Left forelimb (tissue), 1 donor: ENCODE measurements at regions not wholly inside any gene's neighbourhood (a gene's known extent, or its start where the extent isn't known, plus 50 kb on each side); places are given as distances from the start of the nearest gene placed in this dataset.

Experiments used
- DNase-seq: peaks from one replicate; pipeline ENCODE4 v3.0.0-alpha.2; 2018; ENCODE audit warnings: low spot score

- no peak for DNase-seq
Observed at GRCh38 chr2:226431288-226431948, 368.2 kb downstream of the IRS1 start.

DNA sequence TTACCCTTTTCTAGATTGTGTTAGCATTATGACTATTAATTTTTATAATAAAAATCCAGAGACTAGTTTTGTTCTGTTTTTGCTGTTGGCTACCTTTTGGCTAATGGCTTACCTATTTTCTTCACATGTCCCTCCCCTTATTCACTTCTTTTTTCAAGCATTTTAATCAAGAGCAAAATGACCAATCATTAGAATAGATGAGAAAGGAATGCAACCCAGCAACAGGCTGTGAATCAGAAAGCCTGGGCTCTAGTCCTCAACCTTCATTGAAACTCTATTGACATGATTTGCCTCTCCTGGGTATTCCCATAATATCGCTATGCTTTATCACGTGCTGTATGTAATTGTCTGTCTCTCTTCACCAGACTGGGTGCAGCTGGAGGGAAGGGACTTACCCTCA lies 370.1 kb downstream of the IRS1 start:
- no peak for DNase-seq

GRCh38 chr2:226427538-226428307 lies 371.9 kb downstream of the IRS1 start:
- DNase-seq, result no peak

- no peak for DNase-seq
Observed at GRCh38 chr2:226426292-226426736, 373.3 kb downstream of the IRS1 start.

DNA sequence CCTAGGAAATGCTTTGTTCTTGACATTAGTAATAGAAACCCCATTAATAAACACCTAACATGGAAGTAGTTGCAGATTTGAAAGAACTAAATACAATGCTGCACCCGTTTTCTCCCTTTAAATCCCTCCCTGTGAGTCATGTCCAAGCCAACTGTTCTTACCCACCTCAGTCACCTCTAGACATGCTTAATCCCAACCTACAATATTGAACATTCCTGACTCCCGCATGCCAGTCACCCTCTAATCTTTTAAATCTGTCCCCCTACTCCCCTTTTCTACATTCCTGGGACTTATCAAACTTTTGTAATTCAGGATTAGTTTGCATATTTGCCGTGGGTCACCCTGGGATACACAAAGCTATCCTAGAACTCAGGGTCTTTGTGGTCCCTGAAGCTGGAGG lies 374.6 kb downstream of the IRS1 start:
- DNase-seq, result no peak

GRCh38 chr2:226423498-226423960 lies 376.1 kb downstream of the IRS1 start:
- DNase-seq, result no peak

DNA sequence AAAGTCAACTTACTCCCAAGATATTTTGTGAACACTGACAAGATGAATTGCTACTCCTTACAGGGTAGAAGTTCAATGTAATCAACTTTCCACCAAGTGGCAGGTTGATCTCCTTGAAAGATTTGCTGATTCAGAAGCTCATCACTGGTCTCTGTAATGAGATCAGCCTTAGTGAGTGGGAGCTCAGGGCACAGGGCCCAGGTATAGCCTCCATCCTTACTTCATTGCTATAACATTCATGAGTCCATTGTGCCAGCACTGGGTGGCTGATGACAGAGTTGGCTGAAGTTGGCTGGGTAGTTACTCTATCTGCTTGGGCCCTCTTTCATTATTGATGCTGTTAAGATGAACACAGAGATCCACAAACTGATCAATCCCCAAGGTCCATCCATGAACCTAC lies 379.0 kb downstream of the IRS1 start:
- no peak for DNase-seq

DNA sequence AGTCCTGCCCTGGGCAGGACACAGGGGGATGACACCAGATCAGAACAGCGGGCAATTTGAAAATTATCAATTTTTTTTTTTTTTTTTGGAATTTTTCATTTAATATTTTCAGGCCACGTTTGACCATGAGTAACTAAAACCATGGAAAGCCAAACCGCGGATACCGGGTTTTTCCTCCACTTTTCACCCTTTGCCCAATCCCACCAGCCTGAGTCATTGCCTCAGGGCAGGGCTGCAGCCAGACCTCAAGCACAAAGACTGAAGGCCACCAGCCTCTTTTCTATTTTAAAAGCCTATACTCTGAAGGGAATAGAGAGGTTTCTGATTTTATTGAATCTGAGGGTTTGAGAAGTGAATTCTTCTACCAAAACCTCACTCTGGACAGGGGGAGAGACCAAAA lies 381.1 kb downstream of the IRS1 start:
- no peak for DNase-seq

DNA sequence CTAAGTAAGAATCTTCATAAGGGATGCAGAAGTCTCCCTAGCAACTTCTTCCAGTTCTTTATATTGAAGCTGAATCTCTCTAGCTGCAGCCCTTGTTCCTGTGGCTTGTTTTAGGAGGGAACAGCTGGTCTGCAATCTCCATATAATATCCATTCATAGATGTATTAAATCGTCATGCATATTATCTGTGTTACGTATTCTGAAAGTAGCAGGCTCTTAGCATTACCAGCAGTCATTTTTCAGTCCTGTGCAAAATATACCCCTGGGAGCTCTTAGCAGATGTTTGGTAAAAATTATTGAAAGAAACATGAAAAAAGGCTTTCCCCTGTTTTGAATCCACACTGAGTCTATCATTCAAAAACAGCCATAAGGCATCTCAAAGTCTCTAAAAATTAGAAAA lies 385.3 kb downstream of the IRS1 start:
- DNase-seq, result no peak

DNA sequence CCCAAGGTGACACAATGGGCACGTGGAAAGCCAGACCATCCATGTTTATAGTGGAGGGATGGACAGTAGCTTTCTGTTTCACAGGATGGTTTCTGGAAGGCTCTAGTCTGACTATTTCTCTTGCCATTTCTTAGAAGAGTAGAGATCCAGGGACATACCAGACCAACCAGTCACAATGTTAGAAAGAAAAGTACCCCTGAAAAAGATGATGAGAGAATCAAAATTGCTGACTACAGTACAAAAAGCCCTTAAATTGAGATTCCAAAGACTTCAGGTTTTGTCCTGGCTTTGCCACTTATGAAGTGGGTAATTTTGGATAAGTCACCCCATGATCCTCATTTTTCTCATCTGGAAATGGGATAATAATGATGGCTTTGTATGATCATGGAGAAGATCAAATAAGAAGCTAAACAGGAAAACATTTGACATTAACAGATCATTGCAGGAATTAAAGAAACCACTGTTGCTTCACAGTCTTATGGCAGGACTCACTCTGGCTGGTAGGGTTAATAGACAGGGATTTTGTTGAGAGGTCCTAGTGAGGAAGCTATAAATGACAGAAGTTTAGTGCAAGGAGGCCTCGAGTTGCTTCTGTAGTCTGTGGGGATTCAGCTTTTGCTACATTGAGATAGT lies 386.0 kb downstream of the IRS1 start:
- DNase-seq, result no peak

GRCh38 chr2:226411727-226412360 lies 387.8 kb downstream of the IRS1 start:
- no peak for DNase-seq

DNA sequence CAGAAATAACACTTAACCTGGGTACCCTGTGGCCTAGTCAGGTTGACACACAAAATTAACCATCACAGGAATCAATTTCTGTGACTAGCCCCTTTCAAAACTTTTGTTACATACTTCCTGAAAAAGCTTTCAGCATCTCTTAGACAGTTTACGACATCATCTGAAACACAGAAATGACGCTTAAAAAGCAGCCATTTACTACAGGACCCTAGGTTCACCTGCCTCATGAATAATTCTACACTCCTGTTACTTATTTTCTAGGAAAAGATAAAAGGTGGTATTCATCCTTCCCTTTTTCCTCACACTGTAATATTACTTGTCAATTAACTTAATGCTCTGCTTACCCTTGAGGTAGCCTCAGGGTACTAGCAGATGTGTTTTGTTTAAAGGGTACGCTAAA lies 388.4 kb downstream of the IRS1 start:
- DNase-seq, result no peak

DNA sequence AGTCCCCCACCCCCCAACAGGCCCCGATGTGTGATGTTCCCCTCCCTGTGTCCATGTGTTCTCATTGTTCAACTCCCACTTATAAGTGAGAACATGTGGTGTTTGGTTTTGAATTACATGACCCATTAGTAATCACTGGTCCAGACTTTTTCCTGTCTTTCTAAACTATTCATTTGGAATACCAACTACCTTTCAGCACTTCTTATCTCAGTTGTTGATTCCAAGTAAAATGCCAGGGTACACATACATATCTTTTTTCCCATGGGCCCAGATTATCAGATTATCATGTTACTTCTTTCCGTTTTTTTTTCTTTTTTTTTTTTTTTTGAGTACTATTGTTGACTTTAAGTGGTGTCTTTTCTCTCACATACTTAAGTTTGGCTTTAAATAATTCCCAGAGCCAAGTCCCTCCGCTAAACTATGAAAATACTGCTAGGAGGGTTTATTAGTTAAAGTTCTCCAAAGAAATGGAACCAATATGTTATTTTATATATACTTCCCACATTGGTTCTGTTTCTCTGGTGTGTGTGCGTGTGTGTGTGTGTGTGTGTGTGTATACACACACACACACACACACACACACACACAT lies 389.3 kb downstream of the IRS1 start:
- no peak for DNase-seq

DNA sequence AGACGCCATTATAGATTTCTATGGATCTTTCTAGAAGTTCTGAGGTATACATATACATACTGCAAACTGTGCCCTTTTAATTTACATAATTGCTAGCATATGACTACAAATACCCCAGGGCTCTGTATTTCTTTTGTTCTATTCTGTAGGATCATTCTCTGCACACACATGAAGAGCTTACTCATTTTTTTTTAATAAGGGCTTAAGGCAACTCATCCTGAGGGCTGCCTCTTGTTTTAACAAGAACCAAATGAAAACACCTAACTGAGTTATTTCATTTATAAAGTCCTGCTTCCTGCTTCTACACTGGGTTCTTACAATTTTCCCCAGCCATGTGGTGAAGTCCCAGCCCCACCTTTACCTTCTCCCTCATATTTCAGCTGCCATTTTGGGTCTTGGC lies 390.5 kb downstream of the IRS1 start:
- no peak for DNase-seq

DNA sequence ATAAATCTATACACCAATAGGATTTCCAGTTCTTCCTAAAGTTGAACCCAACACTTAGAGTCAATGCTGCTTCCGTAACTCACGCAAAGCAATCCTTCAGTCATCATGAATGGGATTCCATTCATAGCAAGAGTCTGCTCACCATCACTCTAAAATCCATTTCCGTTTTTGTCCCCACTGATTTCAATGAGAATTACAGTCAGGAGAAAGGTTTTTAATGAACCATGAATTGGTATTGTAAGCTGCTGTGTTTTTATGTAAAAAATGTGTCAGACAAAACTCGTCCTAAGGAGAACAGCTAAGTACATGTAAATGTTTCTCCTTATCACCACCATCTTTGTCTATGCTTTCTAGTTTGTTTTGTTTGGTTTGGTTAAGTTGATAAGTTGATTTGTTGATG lies 391.5 kb downstream of the IRS1 start:
- no peak for DNase-seq

DNA sequence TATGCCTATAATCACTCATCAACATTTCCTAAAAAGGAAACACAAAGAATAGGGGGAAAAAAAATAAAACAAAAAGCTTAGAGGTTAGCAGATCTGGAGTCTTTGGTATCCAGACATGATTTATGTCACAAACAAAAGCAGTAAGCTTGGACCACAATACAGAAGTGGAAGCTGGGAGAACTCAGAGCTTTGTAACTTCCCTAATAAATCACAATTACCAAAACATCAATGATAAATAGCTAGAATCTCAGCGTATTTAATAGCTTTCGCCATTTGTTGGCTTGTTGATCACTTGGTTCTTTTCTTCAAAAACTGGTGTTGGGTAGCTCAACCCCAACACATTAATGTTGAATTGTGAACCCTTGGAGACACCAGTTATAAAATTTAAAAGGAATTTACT lies 392.5 kb downstream of the IRS1 start:
- DNase-seq, result no peak

DNA sequence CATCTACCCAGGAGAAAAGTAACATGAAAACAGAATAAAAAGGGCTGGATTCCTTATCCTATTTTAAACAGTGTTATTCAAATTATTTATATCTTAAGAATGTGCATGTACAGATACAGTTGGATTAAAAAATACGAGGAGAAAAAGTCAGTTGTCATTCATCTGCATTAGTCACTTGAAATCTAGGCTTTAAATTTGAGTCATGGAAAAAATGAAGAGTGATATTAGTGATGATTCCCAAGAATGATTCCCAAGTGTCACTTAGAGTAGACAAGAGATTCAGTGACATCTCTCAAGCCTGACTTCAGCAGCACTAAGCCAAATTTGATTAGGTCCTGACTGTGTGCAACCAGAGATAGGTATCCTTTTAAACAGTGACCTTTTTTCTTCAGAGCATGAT lies 394.2 kb downstream of the IRS1 start:
- no peak for DNase-seq

DNA sequence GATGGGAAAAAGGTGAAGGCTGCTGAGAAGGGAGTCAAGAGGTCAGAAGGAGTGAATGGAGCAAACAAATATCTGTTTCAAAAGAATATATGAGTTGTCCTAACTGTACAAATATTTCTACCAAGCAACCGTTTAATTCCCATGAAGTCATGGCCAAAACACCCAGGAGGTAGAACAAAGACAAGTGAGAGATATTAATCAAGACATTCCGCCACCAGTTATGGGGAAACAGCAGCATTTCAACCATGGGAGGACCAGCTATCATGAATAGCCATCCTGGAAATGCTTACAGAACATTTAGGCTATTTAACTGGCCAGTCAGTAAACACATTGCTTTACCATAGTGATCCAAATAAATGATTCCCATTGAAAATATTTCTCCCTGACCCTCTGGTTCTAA lies 396.3 kb downstream of the IRS1 start:
- no peak for DNase-seq

GRCh38 chr2:226399006-226399405 lies 400.6 kb downstream of the IRS1 start:
- no peak for DNase-seq

- no peak for DNase-seq
Observed at GRCh38 chr2:226398580-226398979, 401.0 kb downstream of the IRS1 start.

GRCh38 chr2:226396541-226396940 lies 403.1 kb downstream of the IRS1 start:
- DNase-seq, result no peak

DNA sequence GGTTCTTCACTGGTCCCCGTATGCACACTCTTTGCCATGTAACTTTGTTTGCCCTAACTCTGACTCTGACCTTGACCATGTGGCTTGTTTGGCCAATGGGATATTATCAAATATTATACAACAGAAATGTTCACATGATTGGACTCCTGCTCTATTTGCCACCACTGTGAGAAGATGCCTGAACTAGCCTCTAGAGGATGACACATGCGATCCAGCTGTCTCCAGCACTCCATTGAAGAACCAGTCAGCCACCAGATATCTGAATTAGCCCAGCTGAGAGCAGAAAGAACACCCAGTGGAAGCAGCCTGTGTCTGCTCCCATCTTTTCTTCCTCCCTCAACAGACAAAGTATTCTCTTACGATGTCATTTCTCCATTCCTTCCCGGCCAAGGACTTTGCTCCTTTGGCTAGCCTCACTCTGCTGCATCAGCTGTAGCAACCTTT lies 412.1 kb downstream of the IRS1 start:
- no peak for DNase-seq
